Spleen (tissue), 11 donors: ENCODE measurements at regions not wholly inside any gene's neighbourhood (a gene's known extent, or its start where the extent isn't known, plus 50 kb on each side); places are given as distances from the start of the nearest gene placed in this dataset.
"Not testable (repeated sequence)": the region's sequence is repeated elsewhere in the genome, so short reads cannot be mapped to it uniquely, and the experiment has no call there.

Experiments
- DNase-seq: peaks from one replicate; pipeline ENCODE4 v3.0.0-alpha.2; 2020
- H3K27ac ChIP-seq, 8 donors: fragments of 200-600 bp; sonication (generic) in 7 of 8; 1 replicate in 4 of 8; 2 replicates in 4 of 8; pipeline versions ENCODE4 v1.5.0 to v1.8.0; 2016 to 2021; ENCODE audit warnings: inconsistent platforms in 4 of 8, mild to moderate bottlenecking in 4 of 8, moderate library complexity in 1 of 8
- H3K27me3 ChIP-seq, 7 donors: fragments of 200-600 bp; sonication (generic) in 6 of 7; replicated peaks in 1 of 7; 1 replicate in 4 of 7; 2 replicates in 3 of 7; pipeline versions ENCODE4 v1.5.0 to v1.8.0; 2016 to 2021; ENCODE audit warnings: inconsistent platforms in 3 of 7, mild to moderate bottlenecking in 1 of 7
- H3K36me3 ChIP-seq, 6 donors: fragments of 200-600 bp; sonication (generic) in 5 of 6; 1 replicate in 4 of 6; 2 replicates in 2 of 6; pipeline versions ENCODE4 v1.5.0 to v1.8.0; 2016 to 2021; ENCODE audit warnings: inconsistent platforms in 2 of 6
- H3K4me1 ChIP-seq, 6 donors: fragments of 200-600 bp; sonication (generic) in 5 of 6; 1 replicate in 3 of 6; 2 replicates in 3 of 6; pipeline versions ENCODE4 v1.5.0 to v1.8.0; 2016 to 2021; ENCODE audit warnings: inconsistent platforms in 3 of 6
- H3K4me3 ChIP-seq, 8 donors: fragments of 200-600 bp; sonication (generic) in 7 of 8; 1 replicate in 4 of 8; 2 replicates in 4 of 8; pipeline versions ENCODE4 v1.5.0 to v1.8.0; 2016 to 2021; ENCODE audit warnings: inconsistent platforms in 4 of 8, mild to moderate bottlenecking in 4 of 8, moderate library complexity in 2 of 8
- H3K9me3 ChIP-seq, 8 donors: fragments of 200-600 bp; sonication (generic) in 7 of 8; 1 replicate in 4 of 8; 2 replicates in 4 of 8; pipeline versions ENCODE4 v1.5.0 to v1.8.0; 2016 to 2021; ENCODE audit warnings: inconsistent platforms in 4 of 8
- POLR2A ChIP-seq, 3 donors: fragments of 450-650 bp; IDR thresholded peaks; one replicate each; pipeline ENCODE4 v1.5.1; 2017; ENCODE audit warnings: antibody characterized with exemption in 3 of 3, mild to moderate bottlenecking in 1 of 3
- POLR2AphosphoS5 ChIP-seq, 3 donors: sonication (generic); formaldehyde crosslinking; IDR thresholded peaks; one replicate each; pipeline ENCODE4 v1.5.1; 2017; ENCODE audit warnings: antibody characterized with exemption in 3 of 3
- WGBS, 5 donors: extraction: QIAGEN DNeasy Blood & Tissue Kit in 3 of 5; methylation state at CpG; one replicate each; pipeline versions ENCODE4 v1.1.5 to v1.1.7; 2013 to 2018; 5-methylcytosine and 5-hydroxymethylcytosine counted together
- intact Hi-C: fragments of 100-400 bp; cut with DNase I; formaldehyde crosslinking; loops from one replicate; pipeline ENCODE4 v1.15.0; 2023; ENCODE audit warnings: low total_unique reads
- TF ChIP-seq, protein P1 (sequence below), 11 experiments: fragments of 200-600 bp in 7 of 11; fragments of 450-650 bp in 4 of 11; sonication (generic) in 4 of 11; IDR thresholded peaks in 8 of 11; conservative IDR thresholded peaks in 3 of 11; 1 replicate in 7 of 11; 2 replicates in 4 of 11; pipeline versions ENCODE4 v1.4.0 to v1.8.0; 2016 to 2021; ENCODE audit warnings: antibody characterized with exemption in 11 of 11, inconsistent platforms in 4 of 11, mild to moderate bottlenecking in 1 of 11
- donor health status: healthy with polysubstance abuse.
- donor health status: DM: no; HTN: no; CAD: no; lungs with moderate emphysema.
- donor health status: DM: no; HTN: no; CAD: no.
- donor health status: Bipolar disorder and iron deficiency.
- donor health status: healthy.
- donor health status: DM: no; HTN: no; CAD: no.
- donor health status: DM: yes; HTN: yes; CAD: no.

DNA sequence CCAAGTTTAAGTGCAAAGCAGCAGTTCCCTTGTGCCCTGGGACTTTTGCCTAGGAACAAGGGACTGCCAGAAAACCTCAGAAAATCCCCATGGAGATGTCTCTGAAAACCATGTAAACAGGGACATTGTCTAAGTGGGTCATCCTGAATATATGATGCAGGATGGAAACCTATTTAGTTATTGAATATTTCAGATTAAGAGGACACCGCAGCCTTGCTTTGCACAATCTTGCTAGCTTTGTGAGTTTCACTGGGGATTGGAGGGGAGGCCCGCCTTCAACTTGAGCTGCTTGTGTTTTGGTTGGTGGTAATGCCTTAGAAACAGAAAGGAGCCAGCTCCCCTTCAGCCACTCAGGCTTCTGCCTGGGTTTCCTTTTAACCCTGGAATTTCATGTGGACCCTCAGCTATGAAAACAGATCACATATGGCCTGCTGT lies 112.8 kb downstream of the C9orf152 start:
- H3K4me1 ChIP-seq, result peaks cover 7 to 73% (median 42%) of the 10 kb centered on the region in 6 donors
- no peak for DNase-seq
- 69 to 85% (median 77%) methylated on average over 2 of the region's 2 CpGs for WGBS, 5 donors

DNA sequence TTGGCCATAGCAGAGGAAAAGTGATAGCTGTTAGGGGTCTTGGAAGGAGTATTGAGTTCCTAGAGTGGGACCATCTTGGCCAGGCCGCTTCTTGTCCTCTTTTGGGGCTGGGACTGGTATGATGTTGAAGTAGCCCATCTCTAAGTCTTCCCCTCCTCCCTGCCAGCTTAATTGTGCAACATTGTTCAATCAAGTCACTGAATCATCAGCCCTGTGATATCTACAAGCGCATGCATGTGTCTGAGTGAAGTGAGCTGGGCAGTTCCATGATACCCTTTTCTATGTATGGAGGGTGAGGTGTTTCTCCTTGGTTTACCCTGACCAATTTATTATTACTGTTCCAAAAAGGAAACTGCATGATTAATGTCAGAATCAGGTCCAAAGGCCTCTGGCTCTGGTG lies 112.2 kb downstream of the C9orf152 start:
- Histone ChIP-seq H3K9me3 (no peaks in the 10 kb centered on the region), H3K4me1 (peaks cover 7 to 73% (median 42%) of the 10 kb centered on the region in 6 donors), H3K4me3 (no peak overlapping the region), H3K27ac (peak overlapping the region in 5 of 8 donors; percentile 5 to 63 (median 32)), H3K36me3 (no peaks in the 10 kb centered on the region), H3K27me3 (no peaks in the 10 kb centered on the region)
- TF ChIP-seq POLR2AphosphoS5 (IDR thresholded peaks at IDR 0.05) (no peak), POLR2A (IDR thresholded peaks at IDR 0.05) (no peak)
- TF ChIP-seq, protein P1, sequence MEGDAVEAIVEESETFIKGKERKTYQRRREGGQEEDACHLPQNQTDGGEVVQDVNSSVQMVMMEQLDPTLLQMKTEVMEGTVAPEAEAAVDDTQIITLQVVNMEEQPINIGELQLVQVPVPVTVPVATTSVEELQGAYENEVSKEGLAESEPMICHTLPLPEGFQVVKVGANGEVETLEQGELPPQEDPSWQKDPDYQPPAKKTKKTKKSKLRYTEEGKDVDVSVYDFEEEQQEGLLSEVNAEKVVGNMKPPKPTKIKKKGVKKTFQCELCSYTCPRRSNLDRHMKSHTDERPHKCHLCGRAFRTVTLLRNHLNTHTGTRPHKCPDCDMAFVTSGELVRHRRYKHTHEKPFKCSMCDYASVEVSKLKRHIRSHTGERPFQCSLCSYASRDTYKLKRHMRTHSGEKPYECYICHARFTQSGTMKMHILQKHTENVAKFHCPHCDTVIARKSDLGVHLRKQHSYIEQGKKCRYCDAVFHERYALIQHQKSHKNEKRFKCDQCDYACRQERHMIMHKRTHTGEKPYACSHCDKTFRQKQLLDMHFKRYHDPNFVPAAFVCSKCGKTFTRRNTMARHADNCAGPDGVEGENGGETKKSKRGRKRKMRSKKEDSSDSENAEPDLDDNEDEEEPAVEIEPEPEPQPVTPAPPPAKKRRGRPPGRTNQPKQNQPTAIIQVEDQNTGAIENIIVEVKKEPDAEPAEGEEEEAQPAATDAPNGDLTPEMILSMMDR (IDR thresholded peaks at IDR 0.05 in 8 of 11, conservative IDR thresholded peaks at IDR 0.05 in 3 of 11), result no peak
- intact Hi-C loops, result no loop called here
- WGBS, 5 donors, result 76 to 96% (median 92%) methylated on average over 2 of the region's 2 CpGs
- DNase-seq, result no peak

More for the DNA sequence above, 112.8 kb downstream of the C9orf152 start:
- intact Hi-C loops, result no loop called here
- peak overlapping the region in 7 of 8 donors; percentile 5 to 63 (median 32) for H3K27ac ChIP-seq
- TF ChIP-seq POLR2AphosphoS5 (IDR thresholded peaks at IDR 0.05), result no peak
- TF ChIP-seq, protein P1 (IDR thresholded peaks at IDR 0.05 in 8 of 11, conservative IDR thresholded peaks at IDR 0.05 in 3 of 11), result no peak
- no peak for TF ChIP-seq POLR2A (IDR thresholded peaks at IDR 0.05)
- H3K9me3 ChIP-seq, result no peaks in the 10 kb centered on the region
- H3K36me3 ChIP-seq, result no peaks in the 10 kb centered on the region
- no peaks in the 10 kb centered on the region for H3K27me3 ChIP-seq
- no peak overlapping the region for H3K4me3 ChIP-seq

DNA sequence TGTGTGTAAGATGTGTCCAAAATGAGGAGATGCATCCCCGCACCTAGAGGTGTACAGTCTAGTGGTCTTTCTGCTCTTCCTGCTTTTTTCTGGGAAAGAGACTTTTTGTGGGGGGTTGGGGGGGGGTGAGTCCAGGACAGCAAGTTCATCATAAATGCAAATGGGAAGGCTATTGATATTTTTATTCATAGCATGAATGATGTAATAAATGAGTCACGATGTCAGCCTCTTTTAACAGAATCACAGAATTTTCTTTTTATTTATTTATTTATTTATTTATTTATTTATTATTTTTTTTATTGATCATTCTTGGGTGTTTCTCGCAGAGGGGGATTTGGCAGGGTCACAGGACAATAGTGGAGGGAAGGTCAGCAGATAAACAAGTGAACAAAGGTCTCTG lies 111.3 kb downstream of the C9orf152 start:
- H3K9me3 ChIP-seq, H3K27me3 ChIP-seq, H3K36me3 ChIP-seq, DNase-seq, intact Hi-C loops, H3K4me3 ChIP-seq: not testable (repeated sequence)
- Histone ChIP-seq H3K4me1 (peaks cover 10 to 79% (median 50%) of the 10 kb centered on the region in 6 donors), H3K27ac (peak overlapping the region in 2 of 8 donors; percentile 32 to 63)
- 74 to 86% (median 80%) methylated on average over 3 of the region's 3 CpGs for WGBS, 5 donors

DNA sequence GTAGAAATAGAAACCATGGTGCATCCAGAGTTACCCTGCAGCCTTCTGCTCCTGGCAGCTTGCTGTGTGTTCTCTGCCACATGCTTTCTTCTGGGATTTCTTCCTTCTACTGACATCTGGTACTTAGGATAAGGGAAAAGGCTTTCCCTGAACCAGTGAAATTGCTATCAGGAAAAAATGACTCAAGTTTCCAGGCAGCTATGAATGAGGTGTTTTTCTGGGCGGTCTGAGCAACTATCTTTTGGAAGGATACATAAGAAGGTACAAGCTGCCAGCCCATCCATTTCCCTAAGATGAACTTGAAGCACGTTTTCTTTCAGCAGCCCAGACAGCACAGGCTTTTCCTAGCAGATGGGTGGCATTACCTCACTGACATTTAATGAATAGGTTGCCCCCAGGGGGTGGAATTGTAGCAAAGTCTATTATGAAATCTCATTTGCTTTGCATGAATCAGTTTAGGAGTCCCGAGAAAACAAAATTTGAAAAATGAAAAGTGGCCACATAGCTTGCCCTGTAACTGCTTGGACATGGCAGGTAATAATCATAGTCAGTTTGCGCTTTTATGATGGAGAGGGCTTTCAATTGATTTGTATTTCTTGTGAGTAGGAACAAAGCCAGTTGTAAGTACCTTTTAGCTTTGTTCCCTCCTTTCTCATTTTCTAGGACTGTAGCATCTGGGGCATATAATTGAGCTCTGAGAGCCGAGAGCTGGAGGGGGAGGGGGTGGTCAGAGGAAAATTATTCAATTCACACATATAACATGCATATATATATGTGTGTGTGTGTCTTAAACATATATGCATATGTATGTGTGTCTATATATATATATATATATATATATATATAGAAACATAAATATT lies 108.5 kb downstream of the C9orf152 start:
- DNase-seq, result no peak
- H3K36me3 ChIP-seq, result peaks cover 0 to 7% (median 0%) of the 10 kb centered on the region in 6 donors
- no peaks in the 10 kb centered on the region for H3K9me3 ChIP-seq
- TF ChIP-seq, protein P1 (IDR thresholded peaks at IDR 0.05 in 8 of 11, conservative IDR thresholded peaks at IDR 0.05 in 3 of 11), result no peak
- TF ChIP-seq POLR2AphosphoS5 (IDR thresholded peaks at IDR 0.05) (no peak), POLR2A (IDR thresholded peaks at IDR 0.05) (no peak)
- peaks cover 20 to 87% (median 71%) of the 10 kb centered on the region in 6 donors for H3K4me1 ChIP-seq
- intact Hi-C loops, result no loop called here
- WGBS, 5 donors, result 66 to 86% (median 75%) methylated on average over 5 of the region's 5 CpGs
- peak overlapping the region in 2 of 8 donors; percentile 33 to 46 for H3K27ac ChIP-seq
- H3K27me3 ChIP-seq, result no peaks in the 10 kb centered on the region
- H3K4me3 ChIP-seq, result no peak overlapping the region
